ENCODE measurements at regions not wholly inside any gene's neighbourhood (a gene's known extent, or its start where the extent isn't known, plus 50 kb on each side); places are given as distances from the start of the nearest gene placed in this dataset.

DNA sequence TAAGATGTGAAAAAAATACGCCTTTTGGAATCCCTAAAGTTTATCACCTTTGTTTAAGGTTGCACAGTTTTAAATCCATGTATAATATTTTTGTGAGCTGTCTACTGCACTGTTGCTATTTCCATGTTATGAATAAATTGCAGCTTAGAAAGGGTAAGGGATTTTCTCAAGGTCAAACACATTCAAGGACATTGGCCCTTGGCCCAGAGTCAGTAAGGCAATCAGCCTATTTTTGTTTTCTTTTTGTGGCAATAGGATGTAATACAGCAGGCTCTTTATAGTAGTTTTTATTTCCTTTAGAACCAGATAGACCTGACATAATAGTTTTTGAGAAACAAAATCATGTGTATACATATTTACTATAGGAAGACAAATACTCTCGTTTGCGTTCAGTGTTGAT is 219.8 kb downstream of the ACTR3B start:
- TF ChIP-seq, protein P1, sequence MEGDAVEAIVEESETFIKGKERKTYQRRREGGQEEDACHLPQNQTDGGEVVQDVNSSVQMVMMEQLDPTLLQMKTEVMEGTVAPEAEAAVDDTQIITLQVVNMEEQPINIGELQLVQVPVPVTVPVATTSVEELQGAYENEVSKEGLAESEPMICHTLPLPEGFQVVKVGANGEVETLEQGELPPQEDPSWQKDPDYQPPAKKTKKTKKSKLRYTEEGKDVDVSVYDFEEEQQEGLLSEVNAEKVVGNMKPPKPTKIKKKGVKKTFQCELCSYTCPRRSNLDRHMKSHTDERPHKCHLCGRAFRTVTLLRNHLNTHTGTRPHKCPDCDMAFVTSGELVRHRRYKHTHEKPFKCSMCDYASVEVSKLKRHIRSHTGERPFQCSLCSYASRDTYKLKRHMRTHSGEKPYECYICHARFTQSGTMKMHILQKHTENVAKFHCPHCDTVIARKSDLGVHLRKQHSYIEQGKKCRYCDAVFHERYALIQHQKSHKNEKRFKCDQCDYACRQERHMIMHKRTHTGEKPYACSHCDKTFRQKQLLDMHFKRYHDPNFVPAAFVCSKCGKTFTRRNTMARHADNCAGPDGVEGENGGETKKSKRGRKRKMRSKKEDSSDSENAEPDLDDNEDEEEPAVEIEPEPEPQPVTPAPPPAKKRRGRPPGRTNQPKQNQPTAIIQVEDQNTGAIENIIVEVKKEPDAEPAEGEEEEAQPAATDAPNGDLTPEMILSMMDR (IDR thresholded peaks at IDR 0.05): no peak
- TF ChIP-seq EZH2phosphoT487 (IDR thresholded peaks at IDR 0.05): no peak

Measured in neural progenitor cell (in vitro differentiated cells).